Panc1 (cell line): ENCODE measurements at regions not wholly inside any gene's neighbourhood (a gene's known extent, or its start where the extent isn't known, plus 50 kb on each side); places are given as distances from the start of the nearest gene placed in this dataset.

Experiments used
- SIN3A ChIP-seq: IDR thresholded peaks from 2 replicates; pipeline ENCODE4 v1.6.1; 2012; ENCODE audit warnings: low read depth, mild to moderate bottlenecking, low read length, moderate library complexity, borderline replicate concordance; ENCODE audit not compliant: insufficient read depth
- TF ChIP-seq, protein P1 (sequence below): fragments of 450-650 bp; IDR thresholded peaks from 2 replicates; pipeline ENCODE4 v1.5.1; 2017; ENCODE audit warnings: mild to moderate bottlenecking

DNA sequence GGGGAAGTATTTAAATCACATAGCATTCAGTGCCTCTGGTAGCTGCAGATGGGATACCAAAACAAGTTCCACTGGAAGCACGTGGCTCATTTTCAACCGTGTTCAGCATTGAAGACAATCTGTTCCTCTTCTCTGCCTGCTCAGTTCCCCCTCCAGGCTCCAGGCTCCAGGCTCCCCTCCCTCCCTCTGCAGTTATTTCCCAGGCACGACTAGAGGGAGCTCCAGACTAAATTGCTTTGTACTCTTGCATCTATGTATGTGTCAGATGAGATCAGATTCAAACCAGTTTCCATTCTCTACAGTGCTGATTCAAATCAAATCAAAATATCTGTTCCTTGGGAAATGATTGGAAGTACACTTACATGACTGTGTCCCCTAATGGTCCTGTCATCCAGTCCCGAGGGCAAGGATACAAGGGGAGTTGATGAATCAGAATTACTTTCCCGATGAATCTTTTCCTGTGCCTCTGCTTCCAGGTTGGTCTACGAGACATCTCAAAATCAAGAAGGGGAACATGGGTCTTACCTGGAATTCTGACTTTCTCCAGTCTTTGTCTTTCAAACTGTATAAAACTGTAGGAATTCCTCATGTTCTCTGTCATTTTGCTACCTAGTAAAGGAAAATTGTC, 600.5 kb downstream of the EDEM1 start:
- TF ChIP-seq, protein P1, sequence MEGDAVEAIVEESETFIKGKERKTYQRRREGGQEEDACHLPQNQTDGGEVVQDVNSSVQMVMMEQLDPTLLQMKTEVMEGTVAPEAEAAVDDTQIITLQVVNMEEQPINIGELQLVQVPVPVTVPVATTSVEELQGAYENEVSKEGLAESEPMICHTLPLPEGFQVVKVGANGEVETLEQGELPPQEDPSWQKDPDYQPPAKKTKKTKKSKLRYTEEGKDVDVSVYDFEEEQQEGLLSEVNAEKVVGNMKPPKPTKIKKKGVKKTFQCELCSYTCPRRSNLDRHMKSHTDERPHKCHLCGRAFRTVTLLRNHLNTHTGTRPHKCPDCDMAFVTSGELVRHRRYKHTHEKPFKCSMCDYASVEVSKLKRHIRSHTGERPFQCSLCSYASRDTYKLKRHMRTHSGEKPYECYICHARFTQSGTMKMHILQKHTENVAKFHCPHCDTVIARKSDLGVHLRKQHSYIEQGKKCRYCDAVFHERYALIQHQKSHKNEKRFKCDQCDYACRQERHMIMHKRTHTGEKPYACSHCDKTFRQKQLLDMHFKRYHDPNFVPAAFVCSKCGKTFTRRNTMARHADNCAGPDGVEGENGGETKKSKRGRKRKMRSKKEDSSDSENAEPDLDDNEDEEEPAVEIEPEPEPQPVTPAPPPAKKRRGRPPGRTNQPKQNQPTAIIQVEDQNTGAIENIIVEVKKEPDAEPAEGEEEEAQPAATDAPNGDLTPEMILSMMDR, result no peak; the same call in 1 of the 2 replicates
- TF ChIP-seq SIN3A, result no peak
